HG03565 (cell line): ENCODE measurements at regions not wholly inside any gene's neighbourhood (a gene's known extent, or its start where the extent isn't known, plus 50 kb on each side); places are given as distances from the start of the nearest gene placed in this dataset.

Experiments used
- ATAC-seq: cut with Tn5 transposase; IDR thresholded peaks from one replicate; pipeline ENCODE4 v1.9.1; 2021; ENCODE audit warnings: mild to moderate bottlenecking, moderate library complexity; ENCODE audit not compliant: unreplicated experiment

- ATAC-seq, result no peak
These were observed 179.3 kb downstream of the SEC14L1 start for GRCh38 chr17:77320044-77320440.

GRCh38 chr17:77320485-77321256 lies 179.9 kb downstream of the SEC14L1 start:
- no peak for ATAC-seq

- no peak for ATAC-seq
These were observed 181.1 kb downstream of the SEC14L1 start for GRCh38 chr17:77321649-77322513.

- no peak for ATAC-seq
These were observed 182.0 kb downstream of the SEC14L1 start for GRCh38 chr17:77322514-77323412.

GRCh38 chr17:77323413-77324171 lies 182.8 kb downstream of the SEC14L1 start:
- ATAC-seq, result no peak

- no peak for ATAC-seq
These were observed 183.5 kb downstream of the SEC14L1 start for GRCh38 chr17:77324227-77324626.

GRCh38 chr17:77325577-77326075 lies 184.9 kb downstream of the SEC14L1 start:
- peak; percentile 12 for ATAC-seq

GRCh38 chr17:77326076-77326591 lies 185.4 kb downstream of the SEC14L1 start:
- no peak for ATAC-seq

- ATAC-seq, result no peak
These were observed 185.9 kb downstream of the SEC14L1 start for GRCh38 chr17:77326636-77327035.

GRCh38 chr17:77327181-77327565 lies 186.4 kb downstream of the SEC14L1 start:
- ATAC-seq, result no peak

GRCh38 chr17:77327566-77328464 lies 187.0 kb downstream of the SEC14L1 start:
- ATAC-seq, result no peak

- ATAC-seq, result no peak
These were observed 188.3 kb downstream of the SEC14L1 start for GRCh38 chr17:77328823-77329740.

GRCh38 chr17:77329741-77330531 lies 189.2 kb downstream of the SEC14L1 start:
- ATAC-seq, result no peak

- no peak for ATAC-seq
These were observed 189.9 kb downstream of the SEC14L1 start for GRCh38 chr17:77330602-77331081.

GRCh38 chr17:77331301-77331864 lies 190.6 kb downstream of the SEC14L1 start:
- peak; percentile 55 for ATAC-seq
